ENCODE measurements at regions not wholly inside any gene's neighbourhood (a gene's known extent, or its start where the extent isn't known, plus 50 kb on each side); places are given as distances from the start of the nearest gene placed in this dataset.

DNA sequence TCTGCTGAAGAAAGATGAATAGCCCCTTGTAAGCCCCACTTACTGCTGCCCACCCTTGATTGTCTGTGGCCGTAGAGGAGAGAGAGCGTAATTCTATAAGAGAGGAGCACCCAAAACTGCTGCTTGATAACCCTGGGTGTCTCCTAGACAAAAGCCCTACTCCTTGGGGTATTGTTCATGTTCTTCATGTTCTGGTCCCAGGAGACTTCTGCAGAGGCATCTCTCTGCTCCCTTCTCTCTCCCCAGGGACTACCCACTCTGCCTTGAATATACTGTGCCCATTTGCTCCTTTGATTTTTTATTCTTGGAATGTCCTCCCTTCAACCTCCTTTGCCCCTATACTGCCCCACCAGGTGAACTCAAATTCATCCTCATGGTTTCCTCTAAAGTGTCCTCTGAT is 417.8 kb upstream of the CADM1 start:
- no peak for TF ChIP-seq EZH2 (IDR thresholded peaks at IDR 0.05; ENCODE audit: borderline replicate concordance, low read length)
- TF ChIP-seq, protein P1, sequence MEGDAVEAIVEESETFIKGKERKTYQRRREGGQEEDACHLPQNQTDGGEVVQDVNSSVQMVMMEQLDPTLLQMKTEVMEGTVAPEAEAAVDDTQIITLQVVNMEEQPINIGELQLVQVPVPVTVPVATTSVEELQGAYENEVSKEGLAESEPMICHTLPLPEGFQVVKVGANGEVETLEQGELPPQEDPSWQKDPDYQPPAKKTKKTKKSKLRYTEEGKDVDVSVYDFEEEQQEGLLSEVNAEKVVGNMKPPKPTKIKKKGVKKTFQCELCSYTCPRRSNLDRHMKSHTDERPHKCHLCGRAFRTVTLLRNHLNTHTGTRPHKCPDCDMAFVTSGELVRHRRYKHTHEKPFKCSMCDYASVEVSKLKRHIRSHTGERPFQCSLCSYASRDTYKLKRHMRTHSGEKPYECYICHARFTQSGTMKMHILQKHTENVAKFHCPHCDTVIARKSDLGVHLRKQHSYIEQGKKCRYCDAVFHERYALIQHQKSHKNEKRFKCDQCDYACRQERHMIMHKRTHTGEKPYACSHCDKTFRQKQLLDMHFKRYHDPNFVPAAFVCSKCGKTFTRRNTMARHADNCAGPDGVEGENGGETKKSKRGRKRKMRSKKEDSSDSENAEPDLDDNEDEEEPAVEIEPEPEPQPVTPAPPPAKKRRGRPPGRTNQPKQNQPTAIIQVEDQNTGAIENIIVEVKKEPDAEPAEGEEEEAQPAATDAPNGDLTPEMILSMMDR (IDR thresholded peaks at IDR 0.05; ENCODE audit: low read length) = no peak

Measured in OCI-LY1 (cell line).